ENCODE measurements at regions not wholly inside any gene's neighbourhood (a gene's known extent, or its start where the extent isn't known, plus 50 kb on each side); places are given as distances from the start of the nearest gene placed in this dataset.
A peak's percentile ranks its signal among the peaks of the same experiment; 100 is the strongest.

DNA sequence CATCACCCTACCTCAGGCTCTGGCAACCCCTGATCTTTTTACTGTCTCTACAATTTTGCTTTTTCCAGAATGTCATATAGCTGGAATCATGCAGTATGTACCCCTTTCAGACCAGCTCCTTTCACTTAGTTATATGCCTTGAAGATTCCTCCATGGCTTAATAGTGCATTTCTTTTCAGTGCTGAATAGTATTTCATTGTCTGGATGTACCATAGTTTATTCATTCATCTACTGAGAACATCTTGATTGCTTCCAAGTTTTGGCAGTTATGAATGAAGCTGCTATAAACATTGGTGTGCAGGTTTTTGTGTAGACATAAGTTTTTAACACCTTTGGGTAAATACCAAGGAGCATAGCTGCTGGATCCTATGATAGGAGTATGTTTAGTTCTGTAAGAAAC is 50.8 kb upstream of the ANP32A start:
- DNase-seq: no peak

GRCh38 chr15:68874788-68875187 is 54.1 kb upstream of the ANP32A start:
- DNase-seq: no peak

GRCh38 chr15:68875377-68876116 is 54.8 kb upstream of the SPESP1 start:
- peak; percentile 52 for DNase-seq

DNA sequence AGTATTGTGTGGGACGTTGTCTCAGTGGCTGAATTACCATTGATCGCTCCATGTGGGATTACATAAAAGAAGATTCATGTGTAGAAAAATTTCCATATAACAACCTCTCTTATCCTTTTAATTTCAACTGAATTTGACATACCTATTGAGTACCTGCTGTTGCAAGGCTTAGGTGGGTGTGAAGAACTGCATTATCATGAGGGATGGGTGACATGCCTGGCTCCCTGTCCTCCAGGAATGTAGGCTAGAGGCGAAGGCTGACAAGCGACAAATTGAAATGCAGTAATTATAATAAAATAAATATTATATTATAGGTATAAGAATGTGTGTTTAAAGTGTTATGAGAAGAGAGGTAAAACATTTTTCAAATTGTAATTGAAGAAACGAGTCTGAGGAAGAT is 52.7 kb upstream of the SPESP1 start:
- no peak for DNase-seq

DNA sequence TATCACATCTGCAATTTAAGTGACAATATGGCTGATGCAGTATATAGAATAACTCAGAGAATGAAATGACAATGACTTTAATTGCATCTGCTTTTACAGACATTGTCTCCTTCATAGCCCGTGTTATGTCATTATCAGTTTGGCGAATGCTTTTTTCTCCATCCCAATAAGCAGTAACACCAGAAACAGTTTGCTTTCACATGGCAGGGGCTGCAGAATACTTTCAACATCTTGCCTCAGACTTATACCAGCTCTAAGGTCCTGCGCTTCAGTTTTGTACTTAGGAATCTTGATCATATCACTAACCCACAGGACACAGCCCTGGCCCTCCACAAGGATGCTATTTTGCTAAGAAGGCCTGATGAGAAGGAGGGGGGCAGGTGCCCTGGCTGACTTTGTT is 49.9 kb upstream of the SPESP1 start:
- DNase-seq: no peak
